HCT116 (cell line): ENCODE measurements at regions not wholly inside any gene's neighbourhood (a gene's known extent, or its start where the extent isn't known, plus 50 kb on each side); places are given as distances from the start of the nearest gene placed in this dataset.

Experiments used
- ATAC-seq: fragments of 200-7000 bp; cut with Tn5 transposase; 2 replicates; pipeline ENCODE4 v1.9.1; 2020; ENCODE audit warnings: mild to moderate bottlenecking, moderate library complexity
- BruUV-seq: library from RNA; stranded (reverse); fragments of 400-500 nt; replicated peaks from 2 replicates; lab custom pipeline; 2021; lab: Mats Ljungman, UMichigan
- CTCF ChIA-PET: fragments of 300-600 bp; sonication (Branson Sonifier 250); formaldehyde crosslinking; loops from one replicate; lab custom pipeline; 2021; ENCODE audit warnings: antibody characterized with exemption; lab: Charles Lee
- POLR2A ChIA-PET: fragments of 300-600, 350-600 bp; sonication (Branson Sonifier 250); formaldehyde crosslinking; loops from one replicate; lab custom pipeline; 2021; ENCODE audit warnings: antibody characterized with exemption; lab: Charles Lee
- RAD21 ChIA-PET, 2 experiments: fragments of 300-600 bp; sonication (Branson Sonifier 250); formaldehyde crosslinking; loops; one replicate each; lab custom pipeline; 2023; ENCODE audit warnings: low total read pairs in 2 of 2; ENCODE audit not compliant: uncharacterized antibody in 2 of 2, unreplicated experiment in 2 of 2, low non-redundant PET in 1 of 2; lab: Charles Lee
- DNase-seq: peaks from one replicate; pipeline ENCODE4 v3.0.0-alpha.2; 2010; ENCODE audit warnings: low read depth, low spot score
- H2AFZ ChIP-seq: fragments of 200-600 bp; shearing (Covaris generic), sonication (generic); 2 replicates; pipeline ENCODE4 v1.6.1; 2017; ENCODE audit warnings: low read depth, mixed run types, mixed read lengths, antibody characterized with exemption, low read length; ENCODE audit not compliant: poor library complexity, severe bottlenecking
- H3K27ac ChIP-seq: 2 replicates; pipeline ENCODE4 v1.5.1; 2012; ENCODE audit warnings: low read depth, low read length
- H3K27me3 ChIP-seq: fragments of 200-600 bp; sonication (generic); 2 replicates; pipeline ENCODE4 v1.6.1; 2016; ENCODE audit warnings: mixed run types, low read length, mixed read lengths; ENCODE audit not compliant: insufficient read depth
- H3K36me3 ChIP-seq, 2 experiments: fragments of 200-500 bp in 1 of 2; fragments of 200-600 bp in 1 of 2; sonication (Bioruptor generic) in 1 of 2; sonication (generic) in 1 of 2; 2 replicates each; pipeline versions ENCODE4 v1.5.1 to v1.6.1; 2014 to 2016; ENCODE audit warnings: low read length in 2 of 2, inconsistent platforms in 1 of 2, mixed read lengths in 1 of 2, mixed run types in 1 of 2; ENCODE audit not compliant: insufficient read depth in 2 of 2, control insufficient read depth in 1 of 2
- H3K4me1 ChIP-seq, 2 experiments: fragments of 200-600 bp in 1 of 2; sonication (generic) in 1 of 2; 2 replicates each; pipeline versions ENCODE4 v1.5.1 to v1.6.1; 2012 to 2017; ENCODE audit warnings: low read length in 2 of 2, inconsistent platforms in 1 of 2, mild to moderate bottlenecking in 1 of 2, mixed read lengths in 1 of 2, mixed run types in 1 of 2, moderate library complexity in 1 of 2; ENCODE audit not compliant: insufficient read depth in 2 of 2, control insufficient read depth in 1 of 2
- H3K4me2 ChIP-seq: fragments of 200-600 bp; sonication (generic); 2 replicates; pipeline ENCODE4 v1.6.1; 2017; ENCODE audit warnings: mixed run types, low read length, mixed read lengths
- H3K4me3 ChIP-seq, 2 experiments: fragments of 200-600 bp in 1 of 2; sonication (generic) in 1 of 2; replicated peaks in 1 of 2; 2 replicates each; pipeline ENCODE4 v1.5.1; 2011 to 2016; ENCODE audit warnings: low read length in 2 of 2, control low read depth in 1 of 2, low read depth in 1 of 2, mild to moderate bottlenecking in 1 of 2, mixed read lengths in 1 of 2, mixed run types in 1 of 2
- H3K79me2 ChIP-seq: fragments of 200-600 bp; sonication (generic); 2 replicates; pipeline ENCODE4 v1.6.1; 2017; ENCODE audit warnings: mild to moderate bottlenecking, mixed run types, low read length, moderate library complexity, mixed read lengths; ENCODE audit not compliant: insufficient read depth
- H3K9ac ChIP-seq: fragments of 200-600 bp; sonication (generic); 2 replicates; pipeline ENCODE4 v1.6.1; 2016; ENCODE audit warnings: low read length, mixed read lengths
- H3K9me2 ChIP-seq: fragments of 200-600 bp; sonication (generic), shearing (Covaris generic); 2 replicates; pipeline ENCODE4 v1.6.1; 2017; ENCODE audit warnings: mixed run types, mild to moderate bottlenecking, moderate library complexity; ENCODE audit not compliant: insufficient read depth
- H3K9me3 ChIP-seq, 2 experiments: fragments of 200-500 bp in 1 of 2; fragments of 200-600 bp in 1 of 2; sonication (Bioruptor generic) in 1 of 2; sonication (generic) in 1 of 2; 2 replicates each; pipeline ENCODE4 v1.6.1; 2014 to 2017; ENCODE audit warnings: low read length in 2 of 2, mixed read lengths in 2 of 2, inconsistent platforms in 1 of 2, low read depth in 1 of 2, mild to moderate bottlenecking in 1 of 2, mixed run types in 1 of 2, moderate library complexity in 1 of 2; ENCODE audit not compliant: control insufficient read depth in 1 of 2, insufficient read depth in 1 of 2
- H4K20me1 ChIP-seq: fragments of 200-600 bp; sonication (generic), shearing (Covaris generic); 2 replicates; pipeline ENCODE4 v1.6.1; 2017; ENCODE audit warnings: mixed run types, mild to moderate bottlenecking, moderate library complexity; ENCODE audit not compliant: insufficient read depth
- CBX3 ChIP-seq: IDR thresholded peaks from 2 replicates; pipeline ENCODE4 v1.6.1; 2012; ENCODE audit warnings: low read depth
- CEBPB ChIP-seq: IDR thresholded peaks from 2 replicates; pipeline ENCODE4 v1.6.1; 2012; ENCODE audit warnings: low read depth
- CTCF ChIP-seq, 3 experiments: fragments of 200-600 bp in 1 of 3; sonication (generic) in 1 of 3; IDR thresholded peaks in 2 of 3; conservative IDR thresholded peaks in 1 of 3; 2 replicates each; pipeline ENCODE4 v1.5.1; 2012 to 2017; ENCODE audit warnings: low read depth in 2 of 3, low read length in 2 of 3, antibody characterized with exemption in 1 of 3, borderline replicate concordance in 1 of 3, control low read depth in 1 of 3, mild to moderate bottlenecking in 1 of 3, mixed read lengths in 1 of 3, mixed run types in 1 of 3, moderate library complexity in 1 of 3; ENCODE audit not compliant: insufficient read depth in 1 of 3
- ELF1 ChIP-seq: IDR thresholded peaks from 2 replicates; pipeline ENCODE4 v1.6.1; 2012; ENCODE audit warnings: low read depth, borderline replicate concordance
- EZH2 ChIP-seq: fragments of 200-600 bp; sonication (generic); IDR thresholded peaks from 2 replicates; pipeline ENCODE4 v1.6.1; 2017; ENCODE audit warnings: antibody characterized with exemption, mixed run types
- EZH2phosphoT487 ChIP-seq: fragments of 200-600 bp; IDR thresholded peaks from 2 replicates; pipeline ENCODE4 v1.6.1; 2018; ENCODE audit warnings: antibody characterized with exemption, borderline replicate concordance
- FOSL1 ChIP-seq: IDR thresholded peaks from 2 replicates; pipeline ENCODE4 v1.6.1; 2012; ENCODE audit warnings: low read depth
- JUND ChIP-seq: IDR thresholded peaks from 2 replicates; pipeline ENCODE4 v1.6.1; 2012
- POLR2A ChIP-seq: IDR thresholded peaks from 2 replicates; pipeline ENCODE4 v1.7.0; 2011; ENCODE audit warnings: borderline replicate concordance; ENCODE audit not compliant: insufficient read depth, insufficient read length; ENCODE audit errors: extremely low read depth
- POLR2AphosphoS5 ChIP-seq: IDR thresholded peaks from 2 replicates; pipeline ENCODE4 v1.6.1; 2011; ENCODE audit warnings: mild to moderate bottlenecking, low read depth, low read length, moderate library complexity
- RAD21 ChIP-seq: IDR thresholded peaks from 2 replicates; pipeline ENCODE4 v1.6.1; 2012; ENCODE audit warnings: low read depth, mild to moderate bottlenecking
- REST ChIP-seq: IDR thresholded peaks from 2 replicates; pipeline ENCODE4 v1.6.1; 2012; ENCODE audit warnings: low read depth
- SIN3A ChIP-seq: IDR thresholded peaks from 2 replicates; pipeline ENCODE4 v1.6.1; 2012; ENCODE audit warnings: low read depth
- SRF ChIP-seq: IDR thresholded peaks from 2 replicates; pipeline ENCODE4 v1.6.1; 2012; ENCODE audit warnings: low read depth
- TCF7L2 ChIP-seq: IDR thresholded peaks from 2 replicates; pipeline ENCODE4 v1.7.0; 2011; ENCODE audit warnings: borderline replicate concordance, inconsistent platforms; ENCODE audit not compliant: insufficient read depth, insufficient read length; ENCODE audit errors: extremely low read depth
- ZFX ChIP-seq: fragments of 450-650 bp; IDR thresholded peaks from 2 replicates; pipeline ENCODE4 v1.6.1; 2017
- ZNF274 ChIP-seq: fragments of 200-500 bp; sonication (Bioruptor generic); IDR thresholded peaks from 2 replicates; pipeline ENCODE4 v1.6.1; 2014; ENCODE audit warnings: mild to moderate bottlenecking, low read depth, low read length, inconsistent platforms
- intact Hi-C: fragments of 100-400 bp; cut with micrococcal nuclease; formaldehyde crosslinking; loops from 2 replicates; pipeline ENCODE4 v1.10.0; 2022
- TF ChIP-seq, protein P1 (sequence below): IDR thresholded peaks from 2 replicates; pipeline ENCODE4 v1.6.1; 2012
- TF ChIP-seq, protein P2 (sequence below): IDR thresholded peaks from 2 replicates; pipeline ENCODE4 v1.6.1; 2011; ENCODE audit warnings: mild to moderate bottlenecking, low read length, moderate library complexity; ENCODE audit not compliant: insufficient replicate concordance; ENCODE audit errors: extremely low read depth

GRCh38 chr3:176663387-176663786 lies 533.9 kb downstream of the TBL1XR1 start:
- no peak overlapping the region for H3K4me3 ChIP-seq
- BruUV-seq, result no TSS peak
- ChIA-PET CTCF (interaction anchor here (1.5 to 3.1 kb wide), 2 partner anchors 148 to 233 kb away, joined by 3 to 35 read pairs; no protein-coding TSS in a partner anchor), POLR2A (no interaction called here)
- no peaks in the 10 kb centered on the region for H3K9me3 ChIP-seq
- intact Hi-C loops, result loop anchor here (5.0 kb wide), 1 partner anchor 274 kb away; no protein-coding TSS in a partner anchor
- no peaks in the 10 kb centered on the region for H3K9me2 ChIP-seq
- H3K4me2 ChIP-seq, result no peak overlapping the region
- peak overlapping the region; percentile 70 for H2AFZ ChIP-seq
- H3K79me2 ChIP-seq, result no peaks in the 10 kb centered on the region
- H4K20me1 ChIP-seq, result no peaks in the 10 kb centered on the region
- no peak for DNase-seq
- H3K4me1 ChIP-seq, result no peaks in the 10 kb centered on the region
- H3K9ac ChIP-seq, result no peak overlapping the region
- H3K36me3 ChIP-seq, result no peaks in the 10 kb centered on the region
- no peak overlapping the region for H3K27ac ChIP-seq
- ATAC-seq, result no peak
- TF ChIP-seq, protein P1, sequence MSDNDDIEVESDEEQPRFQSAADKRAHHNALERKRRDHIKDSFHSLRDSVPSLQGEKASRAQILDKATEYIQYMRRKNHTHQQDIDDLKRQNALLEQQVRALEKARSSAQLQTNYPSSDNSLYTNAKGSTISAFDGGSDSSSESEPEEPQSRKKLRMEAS, result no peak
- TF ChIP-seq POLR2AphosphoS5 (no peak), CEBPB (no peak), JUND (no peak), CBX3 (no peak), EZH2 (no peak), CTCF (IDR thresholded peaks at IDR 0.05 in 2 of 3, conservative IDR thresholded peaks at IDR 0.05 in 1 of 3; ENCODE audit: borderline replicate concordance in 1 of 3, insufficient read depth in 1 of 3, low read depth in 2 of 3, low read length in 2 of 3) (no peak), SRF (no peak), ZFX (no peak), FOSL1 (no peak), ELF1 (no peak), REST (no peak), EZH2phosphoT487 (no peak), SIN3A (no peak), POLR2A (no peak), RAD21 (no peak), ZNF274 (no peak), TCF7L2 (no peak)
- TF ChIP-seq, protein P2, sequence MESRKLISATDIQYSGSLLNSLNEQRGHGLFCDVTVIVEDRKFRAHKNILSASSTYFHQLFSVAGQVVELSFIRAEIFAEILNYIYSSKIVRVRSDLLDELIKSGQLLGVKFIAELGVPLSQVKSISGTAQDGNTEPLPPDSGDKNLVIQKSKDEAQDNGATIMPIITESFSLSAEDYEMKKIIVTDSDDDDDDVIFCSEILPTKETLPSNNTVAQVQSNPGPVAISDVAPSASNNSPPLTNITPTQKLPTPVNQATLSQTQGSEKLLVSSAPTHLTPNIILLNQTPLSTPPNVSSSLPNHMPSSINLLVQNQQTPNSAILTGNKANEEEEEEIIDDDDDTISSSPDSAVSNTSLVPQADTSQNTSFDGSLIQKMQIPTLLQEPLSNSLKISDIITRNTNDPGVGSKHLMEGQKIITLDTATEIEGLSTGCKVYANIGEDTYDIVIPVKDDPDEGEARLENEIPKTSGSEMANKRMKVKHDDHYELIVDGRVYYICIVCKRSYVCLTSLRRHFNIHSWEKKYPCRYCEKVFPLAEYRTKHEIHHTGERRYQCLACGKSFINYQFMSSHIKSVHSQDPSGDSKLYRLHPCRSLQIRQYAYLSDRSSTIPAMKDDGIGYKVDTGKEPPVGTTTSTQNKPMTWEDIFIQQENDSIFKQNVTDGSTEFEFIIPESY, result no peak
- TF ChIP-seq, all 23 proteins: peak for 0
- H3K27me3 ChIP-seq, result no peaks in the 10 kb centered on the region
- RAD21 ChIA-PET, result no interaction called here
